ENCODE measurements at regions not wholly inside any gene's neighbourhood (a gene's known extent, or its start where the extent isn't known, plus 50 kb on each side); places are given as distances from the start of the nearest gene placed in this dataset.

DNA sequence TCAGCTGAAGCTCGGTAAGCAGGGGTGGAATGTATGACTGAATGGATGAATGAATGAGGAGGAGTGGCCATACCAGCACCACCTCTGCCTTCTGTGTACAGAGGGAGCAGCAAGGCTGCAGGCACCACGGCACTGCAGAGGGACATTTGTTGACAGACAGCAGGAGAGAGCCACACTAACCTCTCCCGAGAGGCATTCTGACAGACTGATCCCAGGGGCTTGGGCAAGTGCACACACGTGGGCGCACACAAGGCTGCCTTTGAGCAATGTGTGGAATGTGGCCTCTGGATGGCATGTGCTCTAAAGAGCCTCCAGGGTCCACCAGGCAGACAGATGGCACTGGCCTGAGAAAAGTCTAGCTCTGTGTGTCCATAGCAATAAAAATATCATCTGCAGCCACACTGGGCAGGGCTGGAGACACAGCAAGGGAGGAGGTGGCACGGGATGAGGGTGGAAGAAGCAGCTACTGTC lies 111.8 kb downstream of the ACTL7B start:
- Histone ChIP-seq H2BK20ac (ENCODE audit: low read depth, low read length, poor library complexity, severe bottlenecking) (no peak overlapping the region), H3K9ac (ENCODE audit: extremely low read depth, insufficient read length, low read length) (no peak overlapping the region), H3K4me1 (ENCODE audit: insufficient read depth, low read length) (no peaks in the 10 kb centered on the region), H3K4ac (ENCODE audit: low read depth, low read length) (no peak overlapping the region), H3K23me2 (ENCODE audit: insufficient read length, low read depth, low read length, poor library complexity, severe bottlenecking) (no peaks in the 10 kb centered on the region), H3K27ac (ENCODE audit: insufficient read length, low read depth, low read length) (no peak overlapping the region), H2BK12ac (ENCODE audit: insufficient read length, low read depth, low read length) (no peak overlapping the region), H2AFZ (ENCODE audit: low read length) (no peak overlapping the region), H2BK120ac (ENCODE audit: low read depth, low read length, poor library complexity, severe bottlenecking) (no peak overlapping the region), H3K4me2 (ENCODE audit: insufficient read depth, insufficient read length, low read length) (no peak overlapping the region), H4K8ac (replicated peaks; ENCODE audit: insufficient read length, low read depth, low read length) (no peak overlapping the region), H3K9me3 (ENCODE audit: control insufficient read depth, low read depth, low read length) (no peaks in the 10 kb centered on the region), H3K18ac (ENCODE audit: insufficient read length, low read depth, low read length) (no peak overlapping the region), H2BK5ac (ENCODE audit: insufficient read length, low read length) (no peak overlapping the region), H4K20me1 (ENCODE audit: control insufficient read depth, insufficient read depth, insufficient read length) (no peaks in the 10 kb centered on the region), H3K27me3 (ENCODE audit: insufficient read depth, low read length) (no peaks in the 10 kb centered on the region), H3K14ac (ENCODE audit: insufficient read depth, low read length) (0 out of 2 replicates have a peak overlapping the region, but pooled peaks have one; percentile 5), H3K23ac (ENCODE audit: insufficient read length, low read depth, low read length) (no peak overlapping the region), H2BK15ac (ENCODE audit: low read depth, low read length) (no peak overlapping the region), H4K91ac (ENCODE audit: insufficient read length, low read depth, low read length) (no peak overlapping the region), H3K79me1 (ENCODE audit: insufficient read depth, low read depth, low read length, poor library complexity, severe bottlenecking) (no peaks in the 10 kb centered on the region), H2AK5ac (ENCODE audit: insufficient read length, low read length) (no peak overlapping the region), H3K79me2 (ENCODE audit: insufficient read depth, low read length) (no peaks in the 10 kb centered on the region), H3T11ph (ENCODE audit: low read length) (no peak overlapping the region), H4K5ac (ENCODE audit: insufficient read length, low read depth, low read length) (no peak overlapping the region), H3K56ac (ENCODE audit: insufficient read length, low read depth, low read length) (no peak overlapping the region)
- no peaks in the 10 kb centered on the region for H3K9me3 Mint-ChIP-seq
- peaks cover 0 to 5% of the 10 kb centered on the region in 2 experiments; a peak in 2 of 4 replicates for H3K4me1 Mint-ChIP-seq
- no peaks in the 10 kb centered on the region for H3K27me3 Mint-ChIP-seq (ENCODE audit: low read depth)
- no peak for DNase-seq
- H3K36me3 Mint-ChIP-seq (ENCODE audit: insufficient read depth in 1 of 3, low read depth in 3 of 3), result no peaks in the 10 kb centered on the region
- TF ChIP-seq, protein P1, sequence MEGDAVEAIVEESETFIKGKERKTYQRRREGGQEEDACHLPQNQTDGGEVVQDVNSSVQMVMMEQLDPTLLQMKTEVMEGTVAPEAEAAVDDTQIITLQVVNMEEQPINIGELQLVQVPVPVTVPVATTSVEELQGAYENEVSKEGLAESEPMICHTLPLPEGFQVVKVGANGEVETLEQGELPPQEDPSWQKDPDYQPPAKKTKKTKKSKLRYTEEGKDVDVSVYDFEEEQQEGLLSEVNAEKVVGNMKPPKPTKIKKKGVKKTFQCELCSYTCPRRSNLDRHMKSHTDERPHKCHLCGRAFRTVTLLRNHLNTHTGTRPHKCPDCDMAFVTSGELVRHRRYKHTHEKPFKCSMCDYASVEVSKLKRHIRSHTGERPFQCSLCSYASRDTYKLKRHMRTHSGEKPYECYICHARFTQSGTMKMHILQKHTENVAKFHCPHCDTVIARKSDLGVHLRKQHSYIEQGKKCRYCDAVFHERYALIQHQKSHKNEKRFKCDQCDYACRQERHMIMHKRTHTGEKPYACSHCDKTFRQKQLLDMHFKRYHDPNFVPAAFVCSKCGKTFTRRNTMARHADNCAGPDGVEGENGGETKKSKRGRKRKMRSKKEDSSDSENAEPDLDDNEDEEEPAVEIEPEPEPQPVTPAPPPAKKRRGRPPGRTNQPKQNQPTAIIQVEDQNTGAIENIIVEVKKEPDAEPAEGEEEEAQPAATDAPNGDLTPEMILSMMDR (conservative IDR thresholded peaks at IDR 0.05), result no peak
- no peak overlapping the region for H3K27ac Mint-ChIP-seq
- no peak overlapping the region for H3K4me3 Mint-ChIP-seq
- no CpG with 5 or more reads among the region's 6 CpGs for WGBS (ENCODE audit: extremely low coverage, insufficient read length, low lambda C conversion rate)
